ENCODE measurements at regions not wholly inside any gene's neighbourhood (a gene's known extent, or its start where the extent isn't known, plus 50 kb on each side); places are given as distances from the start of the nearest gene placed in this dataset.

- Mint-ChIP-seq H3K4me1 (ENCODE audit: low read depth, unreplicated experiment) (no peaks in the 10 kb centered on the region), H3K27ac (ENCODE audit: unreplicated experiment) (no peak overlapping the region), H3K27me3 (ENCODE audit: unreplicated experiment) (no peaks in the 10 kb centered on the region), H3K36me3 (ENCODE audit: insufficient read depth, unreplicated experiment) (no peaks in the 10 kb centered on the region), H3K9me3 (ENCODE audit: low read depth, unreplicated experiment) (peaks cover 5% of the 10 kb centered on the region), H3K4me3 (ENCODE audit: low read depth, unreplicated experiment) (no peak overlapping the region)
- BruUV-seq (replicated peaks): no TSS peak
- no peak for DNase-seq
- CTCF ChIA-PET: no interaction called here
- no peak for TF ChIP-seq CTCF (IDR thresholded peaks at IDR 0.05; ENCODE audit: unreplicated experiment)
- intact Hi-C loops (cut with micrococcal nuclease; ENCODE audit: unreplicated experiment): no loop called here
Measured at GRCh38 chr5:31100047-31100575, 93.4 kb upstream of the CDH6 start.

- intact Hi-C loops (cut with micrococcal nuclease; ENCODE audit: unreplicated experiment): no loop called here
- DNase-seq: no peak
- BruUV-seq (replicated peaks): no TSS peak
- CTCF ChIA-PET: no interaction called here
- Mint-ChIP-seq H3K9me3 (ENCODE audit: low read depth, unreplicated experiment) (peaks cover under 1% of the 10 kb centered on the region), H3K27ac (ENCODE audit: unreplicated experiment) (no peak overlapping the region), H3K4me1 (ENCODE audit: low read depth, unreplicated experiment) (no peaks in the 10 kb centered on the region), H3K27me3 (ENCODE audit: unreplicated experiment) (no peaks in the 10 kb centered on the region), H3K36me3 (ENCODE audit: insufficient read depth, unreplicated experiment) (no peaks in the 10 kb centered on the region), H3K4me3 (ENCODE audit: low read depth, unreplicated experiment) (no peak overlapping the region)
- no peak for TF ChIP-seq CTCF (IDR thresholded peaks at IDR 0.05; ENCODE audit: unreplicated experiment)
Measured at GRCh38 chr5:31098811-31099210, 94.7 kb upstream of the CDH6 start.

- TF ChIP-seq CTCF (IDR thresholded peaks at IDR 0.05; ENCODE audit: unreplicated experiment): no peak
- Mint-ChIP-seq H3K36me3 (ENCODE audit: insufficient read depth, unreplicated experiment) (no peaks in the 10 kb centered on the region), H3K4me1 (ENCODE audit: low read depth, unreplicated experiment) (no peaks in the 10 kb centered on the region), H3K9me3 (ENCODE audit: low read depth, unreplicated experiment) (peaks cover 3% of the 10 kb centered on the region), H3K27ac (ENCODE audit: unreplicated experiment) (no peak overlapping the region), H3K27me3 (ENCODE audit: unreplicated experiment) (no peaks in the 10 kb centered on the region), H3K4me3 (ENCODE audit: low read depth, unreplicated experiment) (no peak overlapping the region)
- CTCF ChIA-PET: no interaction called here
- intact Hi-C loops (cut with micrococcal nuclease; ENCODE audit: unreplicated experiment): no loop called here
- DNase-seq: no peak
- no TSS peak for BruUV-seq (replicated peaks)
Measured at GRCh38 chr5:31097851-31098250, 95.6 kb upstream of the CDH6 start.

- no peaks in the 10 kb centered on the region for H3K4me1 Mint-ChIP-seq (ENCODE audit: low read depth, unreplicated experiment)
- intact Hi-C loops (cut with micrococcal nuclease; ENCODE audit: unreplicated experiment): no loop called here
- H3K9me3 Mint-ChIP-seq (ENCODE audit: low read depth, unreplicated experiment): peaks cover 3% of the 10 kb centered on the region
- H3K27me3 Mint-ChIP-seq (ENCODE audit: unreplicated experiment): no peaks in the 10 kb centered on the region
- no peak overlapping the region for H3K4me3 Mint-ChIP-seq (ENCODE audit: low read depth, unreplicated experiment)
- BruUV-seq (replicated peaks): no TSS peak
- no peak for DNase-seq
- CTCF ChIA-PET: interaction anchor here (0.7 kb wide), 1 partner anchor 78 kb away, joined by 3 read pairs; no protein-coding TSS in a partner anchor
- TF ChIP-seq CTCF (IDR thresholded peaks at IDR 0.05; ENCODE audit: unreplicated experiment): no peak
- H3K27ac Mint-ChIP-seq (ENCODE audit: unreplicated experiment): no peak overlapping the region
- no peaks in the 10 kb centered on the region for H3K36me3 Mint-ChIP-seq (ENCODE audit: insufficient read depth, unreplicated experiment)
Measured at GRCh38 chr5:31096238-31096865, 97.1 kb upstream of the CDH6 start.
